ENCODE measurements at regions not wholly inside any gene's neighbourhood (a gene's known extent, or its start where the extent isn't known, plus 50 kb on each side); places are given as distances from the start of the nearest gene placed in this dataset.
"Not testable (repeated sequence)": the region's sequence is repeated elsewhere in the genome, so short reads cannot be mapped to it uniquely, and the experiment has no call there.

DNA sequence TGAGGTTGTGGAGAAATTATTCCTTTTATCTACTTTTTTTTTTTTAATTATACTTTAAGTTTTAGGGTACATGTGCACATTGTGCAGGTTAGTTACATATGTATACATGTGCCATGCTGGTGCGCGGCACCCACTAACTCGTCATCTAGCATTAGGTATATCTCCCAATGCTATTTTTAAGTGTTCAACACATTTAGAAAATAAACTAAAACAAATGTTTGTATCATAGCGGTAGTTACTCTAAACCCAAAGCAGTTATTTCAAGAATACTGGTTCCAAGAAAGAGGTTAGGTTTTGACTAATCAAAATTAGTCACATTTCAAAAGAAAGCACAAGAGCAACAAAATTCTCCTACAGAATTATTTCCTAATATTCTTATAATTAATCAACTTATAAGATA lies 119.5 kb upstream of the SEM1 start:
- not testable (repeated sequence) for DNase-seq

DNA sequence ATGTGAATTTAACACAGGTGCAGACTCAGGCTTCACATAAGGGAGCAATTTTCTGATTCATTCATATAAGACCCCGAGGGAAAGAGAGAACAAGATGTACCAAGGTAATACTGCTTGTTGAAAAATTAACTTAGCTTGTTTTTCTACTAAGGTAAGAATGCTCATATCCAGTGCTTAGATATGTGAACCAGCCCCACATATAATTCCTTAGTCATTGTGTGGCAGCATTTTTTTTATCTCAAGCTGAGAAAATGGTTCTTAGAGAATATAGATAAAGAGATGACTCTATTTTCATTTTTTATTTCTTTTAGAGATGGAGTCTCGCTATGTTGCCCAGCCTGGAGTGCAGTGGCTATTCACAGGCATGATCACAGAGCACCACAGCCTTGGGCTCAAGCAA lies 121.8 kb upstream of the SEM1 start:
- DNase-seq = no peak

DNA sequence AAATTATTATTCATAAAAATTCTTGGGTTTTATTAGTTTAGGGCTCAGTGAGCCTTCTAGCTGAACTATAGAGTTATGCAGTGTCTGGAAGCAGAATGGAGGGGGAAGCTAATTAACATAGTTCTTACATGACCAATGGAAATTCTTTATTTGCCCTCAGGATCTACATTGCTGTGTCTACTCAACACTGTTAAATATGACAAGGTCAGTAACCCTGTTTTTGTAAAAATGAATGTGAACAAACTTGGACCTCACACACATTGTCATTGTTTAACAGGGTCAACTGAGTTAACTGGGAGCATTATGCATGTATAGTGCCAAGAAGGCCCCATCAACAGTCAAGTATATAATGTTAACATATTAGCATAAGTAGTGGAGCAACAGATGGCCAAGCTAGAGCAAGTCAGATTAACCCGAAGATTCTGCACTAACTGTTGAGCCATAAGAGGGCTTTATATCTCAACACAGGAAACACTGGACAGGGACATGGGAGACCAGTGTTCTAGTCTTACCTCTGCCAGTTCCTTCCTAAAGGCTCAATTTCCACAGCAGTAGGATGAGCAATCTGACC lies 122.5 kb upstream of the SEM1 start:
- DNase-seq = no peak

DNA sequence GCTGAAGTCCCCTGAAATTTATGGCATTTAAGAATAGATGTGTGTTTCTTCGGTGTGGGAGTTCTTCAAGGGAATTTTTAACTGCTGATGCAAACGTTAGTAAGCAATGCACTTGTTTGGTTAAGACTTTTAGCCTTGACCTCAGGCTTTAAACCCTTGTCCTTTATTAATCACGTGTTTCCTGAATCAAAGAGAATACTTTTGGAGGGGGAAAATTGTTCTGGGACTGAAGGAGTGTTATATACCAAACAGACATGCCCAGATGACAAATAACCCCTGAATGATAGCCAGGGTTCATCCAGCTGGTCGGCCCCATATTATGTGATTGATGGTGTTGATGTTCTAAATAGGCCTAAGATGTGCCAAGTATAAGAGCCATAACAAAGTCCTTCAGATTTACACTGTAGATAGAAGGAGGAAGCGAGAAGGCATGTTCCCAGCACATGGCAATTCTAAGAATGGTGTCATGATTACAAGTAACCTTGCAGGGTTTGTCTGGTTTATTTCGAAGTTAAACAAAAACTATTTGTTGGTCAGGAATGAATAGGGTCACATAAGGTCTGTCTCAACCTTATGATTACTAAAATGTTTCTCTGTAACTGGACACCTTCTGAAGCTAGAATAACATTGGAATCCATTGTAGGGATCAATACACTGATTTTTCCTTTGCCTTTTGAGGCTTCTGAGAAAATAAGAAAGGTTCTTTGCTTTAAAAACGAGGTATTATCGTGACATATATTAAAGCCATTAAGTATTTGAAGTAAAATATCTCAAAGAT lies 124.2 kb upstream of the SEM1 start:
- peak in 1 of 2 experiments; percentile 59 for DNase-seq

DNA sequence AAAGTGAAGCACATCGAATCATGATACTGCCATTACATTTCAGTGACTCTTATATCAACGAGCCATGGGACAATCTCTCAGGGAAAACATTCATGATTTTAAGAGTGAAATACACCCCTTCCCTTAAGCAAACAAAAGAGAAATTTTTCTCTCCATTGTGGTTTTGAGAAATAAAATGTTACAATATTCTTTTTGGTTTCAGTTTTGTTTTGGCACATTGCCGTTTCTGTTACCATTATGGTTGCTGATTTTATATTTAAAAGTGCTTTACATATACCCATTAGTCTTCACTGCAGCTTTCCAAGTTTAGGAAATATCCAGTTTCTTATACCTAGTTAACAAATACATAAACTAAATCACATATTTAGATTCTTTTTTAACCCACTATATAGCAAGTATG lies 126.8 kb upstream of the SEM1 start:
- DNase-seq = no peak

DNA sequence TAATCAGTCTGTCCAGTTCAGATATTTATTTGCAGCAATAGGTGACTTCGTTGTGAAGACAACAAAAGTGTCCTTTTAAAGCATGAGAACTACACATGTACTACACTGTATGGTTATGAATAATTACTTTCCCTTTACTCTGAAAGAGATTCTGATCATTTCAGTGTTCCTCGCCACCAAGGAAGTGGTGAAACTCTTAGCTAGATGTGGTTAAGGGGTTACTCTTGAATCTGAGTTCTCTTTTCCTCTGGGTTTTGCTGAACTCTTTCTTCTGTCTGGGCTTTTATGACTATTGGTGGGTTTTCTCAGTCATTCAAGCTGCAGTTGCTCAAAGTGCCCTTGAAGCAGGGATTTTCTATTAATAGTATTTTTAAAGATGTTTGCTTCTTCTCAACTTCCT lies 127.9 kb upstream of the SEM1 start:
- no peak for DNase-seq

DNA sequence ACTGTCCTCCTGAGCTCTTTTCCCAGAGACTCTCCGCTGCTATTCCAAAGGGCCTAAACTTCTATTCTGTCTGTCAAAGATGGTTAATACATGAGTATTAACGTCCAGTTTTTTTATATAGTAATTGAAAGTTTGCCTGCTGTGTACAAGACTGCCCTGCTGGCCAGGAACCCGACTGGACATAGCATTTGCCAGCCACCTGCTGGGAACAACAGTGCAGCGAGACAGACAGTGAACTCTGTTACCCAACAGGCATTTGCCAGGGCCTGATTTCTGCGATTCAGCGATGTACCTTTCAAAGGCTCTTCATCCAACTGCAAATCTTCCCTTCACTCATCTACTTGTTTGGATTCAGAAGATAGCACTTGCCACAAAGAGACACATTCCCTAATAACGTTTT lies 128.8 kb upstream of the SEM1 start:
- no peak for DNase-seq

DNA sequence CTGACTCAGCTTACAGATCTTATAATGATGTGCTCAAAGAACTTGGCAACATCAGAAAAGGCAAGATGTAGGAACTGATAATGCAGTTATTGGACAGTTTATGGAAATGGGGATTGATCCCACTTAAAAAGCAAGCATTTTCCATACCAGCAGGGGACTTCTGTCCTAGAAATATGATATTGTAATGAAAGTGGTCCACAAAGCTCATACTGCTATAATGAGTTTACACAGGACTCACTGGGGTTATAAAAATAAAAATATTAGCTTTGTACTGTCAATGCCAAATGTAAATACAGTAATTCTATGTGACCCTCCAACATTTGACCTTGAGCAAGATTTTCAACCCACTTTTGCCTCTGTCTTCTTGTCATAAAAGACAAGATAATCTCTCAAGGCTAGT lies 145.5 kb upstream of the SEM1 start:
- peak; percentile 40 to 76 for DNase-seq

DNA sequence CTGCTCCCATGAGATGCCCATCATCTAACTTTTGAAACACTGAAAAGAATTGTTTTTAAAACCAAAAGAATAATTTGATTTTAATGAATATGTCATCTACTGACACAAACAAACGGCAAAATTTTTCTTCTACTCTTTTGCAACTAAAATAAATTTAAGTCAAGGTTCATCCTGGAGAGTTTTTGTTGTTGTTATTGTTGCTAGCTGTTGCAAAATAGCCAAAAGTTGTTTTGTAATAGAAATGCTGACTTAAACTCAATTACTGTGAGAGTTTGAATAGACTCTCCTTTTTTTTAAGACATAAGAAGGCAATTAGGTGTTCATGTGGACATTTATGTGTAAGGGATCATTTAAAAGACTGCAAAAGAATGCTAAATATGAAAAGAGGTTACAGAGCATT lies 146.0 kb upstream of the SEM1 start:
- DNase-seq = no peak

DNA sequence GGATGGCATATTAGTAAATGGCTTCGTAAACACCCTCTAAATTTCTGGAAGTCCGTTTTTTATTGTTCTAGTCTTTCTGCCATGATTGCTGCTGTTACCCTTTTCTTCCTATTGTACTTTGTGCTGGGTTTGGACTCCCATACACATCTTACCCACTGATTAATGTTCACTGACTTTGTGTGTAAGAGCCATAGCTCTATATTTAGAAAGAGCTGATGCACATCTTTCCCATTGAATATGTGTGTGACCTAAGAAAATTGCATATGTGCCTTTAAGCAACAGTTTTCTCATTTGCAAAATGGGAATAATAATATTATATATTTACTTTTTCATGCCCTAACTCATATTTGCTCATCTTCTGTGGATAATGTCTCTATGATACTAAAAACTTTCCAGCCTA lies 135.8 kb upstream of the DLX6 start:
- DNase-seq = no peak

DNA sequence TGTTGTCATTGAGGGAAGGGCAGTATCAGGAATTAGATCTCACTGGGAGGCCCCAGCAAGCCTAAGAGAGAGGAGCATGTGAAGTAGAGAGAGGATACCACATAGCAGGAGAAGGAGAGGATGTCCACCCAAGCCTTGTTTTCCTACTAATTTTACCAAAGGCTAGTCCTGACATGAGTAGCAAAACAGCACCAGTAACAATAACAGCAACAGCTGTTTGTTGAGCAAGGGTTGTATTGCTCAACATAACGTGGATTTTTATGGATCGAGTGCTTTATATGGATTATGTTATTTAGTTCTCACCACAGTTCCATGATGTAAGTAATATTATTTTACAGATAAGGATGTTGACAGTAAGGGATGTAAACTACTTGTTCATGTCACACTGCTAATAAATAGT lies 135.2 kb upstream of the DLX6 start:
- no peak for DNase-seq

DNA sequence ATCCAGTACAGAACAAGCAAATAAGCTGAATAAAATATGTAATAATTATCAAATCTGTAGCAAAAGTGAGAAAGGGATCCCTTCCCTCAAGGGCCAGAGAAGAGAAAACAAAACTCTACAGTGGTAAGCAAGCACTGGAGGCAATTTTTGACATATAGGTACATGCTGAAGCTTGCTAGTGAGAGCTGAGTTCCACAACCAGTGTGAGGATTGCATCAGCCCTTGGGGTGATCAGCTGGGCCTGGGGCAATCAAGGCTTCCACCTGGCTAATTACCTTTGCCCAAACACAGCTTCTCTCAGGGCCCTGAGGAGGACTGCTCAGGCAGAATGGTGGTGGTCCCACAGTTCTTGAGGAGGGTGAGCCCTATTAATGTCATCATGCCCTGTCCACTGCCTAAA lies 134.4 kb upstream of the DLX6 start:
- peak; percentile 39 to 77 for DNase-seq

DNA sequence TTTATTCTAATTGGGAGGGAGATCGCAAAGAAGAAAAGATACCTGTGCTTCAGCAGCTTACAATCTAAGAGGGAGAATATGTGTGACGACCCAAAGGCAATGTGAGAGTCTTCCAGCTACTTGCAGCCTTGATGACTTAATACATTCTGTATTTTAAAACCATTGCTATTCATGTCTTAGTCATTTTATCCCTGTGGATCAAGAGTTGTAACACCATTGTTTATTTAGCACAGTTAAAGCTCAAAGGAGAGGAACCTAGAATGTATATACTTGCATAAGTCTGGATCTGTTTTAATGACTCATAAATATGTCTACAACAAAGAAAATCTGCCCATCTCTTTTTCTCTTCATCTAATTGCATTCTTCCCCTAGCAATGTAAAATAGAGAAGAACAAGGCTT lies 117.9 kb upstream of the DLX6 start:
- DNase-seq = no peak

DNA sequence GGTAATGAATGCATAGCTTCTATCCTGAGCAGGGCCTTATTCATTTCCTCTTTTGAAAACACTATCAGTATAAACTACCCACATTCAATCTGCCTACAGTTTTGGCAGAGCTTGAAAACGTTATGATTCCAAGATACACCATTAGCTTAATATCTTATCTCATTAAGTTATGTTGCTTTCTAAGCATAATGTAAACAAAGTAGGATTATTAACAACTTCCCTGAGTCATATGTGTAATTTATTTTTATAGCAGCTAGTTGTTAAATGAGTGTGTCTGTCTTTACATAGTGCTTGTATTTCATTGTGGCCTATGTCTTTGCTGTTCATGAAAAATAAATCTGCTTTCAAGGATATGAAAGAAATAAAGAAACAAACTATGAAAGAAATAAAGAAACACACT lies 106.2 kb upstream of the DLX6 start:
- DNase-seq = no peak

DNA sequence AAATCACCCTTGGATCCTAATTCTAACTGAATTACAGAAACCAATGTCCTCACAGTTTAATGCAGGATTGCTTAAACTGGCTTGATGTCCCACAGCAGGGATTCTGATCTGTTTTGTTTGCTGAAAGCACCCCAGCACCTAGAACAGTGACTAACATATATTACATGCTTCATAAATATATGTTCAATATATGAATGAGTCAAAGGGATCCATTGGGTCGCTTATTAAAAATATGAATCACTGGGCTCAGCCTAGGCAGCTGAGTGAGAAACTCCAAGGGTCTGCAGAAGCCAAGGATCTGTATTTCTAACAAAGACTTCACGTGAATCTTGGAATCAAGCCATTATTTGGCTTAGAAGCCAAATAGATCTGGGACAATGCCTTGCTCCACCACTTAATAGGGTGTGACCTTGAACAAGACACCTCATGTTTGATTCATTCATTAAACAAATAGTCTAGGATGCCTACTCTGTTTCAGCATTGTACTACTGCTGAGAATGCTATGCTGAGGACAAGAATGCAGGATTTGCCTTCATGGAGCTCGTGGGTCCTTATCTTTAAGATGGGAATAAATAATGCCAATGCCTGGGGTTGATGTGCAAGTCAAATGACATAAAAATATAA lies 103.4 kb upstream of the DLX6 start:
- DNase-seq = no peak

DNA sequence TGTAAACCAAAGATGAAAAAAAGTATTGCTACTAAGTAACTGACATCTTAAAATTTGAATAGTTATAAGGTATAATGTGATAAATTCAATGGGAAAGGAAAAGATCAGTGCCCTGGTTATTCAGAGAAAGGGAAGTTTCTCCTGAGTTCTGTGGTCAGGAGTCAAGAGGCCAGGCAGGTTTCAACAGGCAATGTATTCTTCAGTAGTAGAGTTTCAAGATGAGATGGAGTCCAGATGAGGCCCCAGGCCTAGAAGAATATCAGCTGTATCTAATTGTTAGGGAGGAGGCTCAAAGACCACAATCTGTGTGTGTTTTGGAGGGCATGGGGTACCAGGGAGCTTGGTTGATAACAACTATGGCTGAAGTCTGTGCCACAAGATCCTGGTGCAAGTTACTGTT lies 101.4 kb upstream of the DLX6 start:
- DNase-seq = no peak

DNA sequence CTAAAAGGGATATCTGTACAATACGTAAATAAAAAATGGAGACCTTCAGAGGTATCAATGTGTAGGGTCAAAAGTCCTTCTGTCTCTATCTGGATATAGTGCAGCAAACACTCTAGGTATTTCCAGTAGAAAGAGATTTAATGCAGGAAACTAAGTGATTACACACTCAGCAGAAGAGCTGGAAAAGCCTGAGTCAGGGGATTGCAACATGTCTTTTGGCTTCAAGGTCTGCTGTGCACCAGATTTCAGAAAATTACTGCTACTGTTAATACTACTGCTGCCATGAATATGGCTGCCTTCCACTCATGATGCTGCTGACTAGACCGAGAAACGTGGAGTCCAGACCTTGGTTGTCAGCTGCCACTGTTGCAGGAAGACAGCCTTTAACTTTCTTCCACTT lies 94.9 kb upstream of the DLX6 start:
- DNase-seq = no peak

DNA sequence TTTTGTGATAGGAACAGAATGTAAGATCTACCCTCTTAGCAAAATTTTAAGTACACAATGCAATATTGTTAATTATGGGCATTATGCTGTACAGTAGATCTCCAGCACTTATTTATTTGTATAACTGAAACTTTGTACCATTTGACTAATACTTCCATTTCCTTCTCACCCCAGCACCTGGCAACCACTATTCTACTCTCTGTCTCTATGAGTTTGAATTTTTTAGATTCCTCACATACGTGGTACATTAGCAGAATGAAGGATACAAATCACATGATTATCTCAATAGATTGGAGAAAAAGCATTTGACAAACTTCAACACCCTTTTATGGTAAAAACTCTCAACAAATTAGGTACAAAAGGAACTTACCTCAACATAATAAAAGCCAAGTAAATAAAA lies 90.3 kb upstream of the DLX6 start:
- DNase-seq = no peak

DNA sequence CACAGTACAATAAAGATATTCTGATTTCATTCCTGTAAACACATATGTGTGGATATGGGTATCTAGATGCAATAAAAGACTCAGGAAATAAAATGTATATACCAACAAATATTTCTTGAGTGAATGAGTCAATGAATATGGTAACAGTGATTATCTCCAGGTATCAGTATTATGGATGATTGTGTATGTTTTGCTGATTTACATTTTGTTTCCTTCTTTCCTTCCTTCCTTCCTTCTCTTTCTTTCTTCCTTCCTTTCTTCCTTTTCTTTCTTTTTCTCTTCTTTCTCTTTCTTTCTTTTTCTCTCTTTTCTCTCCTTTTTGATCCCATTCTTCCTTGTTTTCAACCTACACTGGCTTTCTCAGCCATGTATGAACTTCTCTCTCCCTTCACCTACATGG lies 85.3 kb upstream of the DLX6 start:
- DNase-seq = no peak

DNA sequence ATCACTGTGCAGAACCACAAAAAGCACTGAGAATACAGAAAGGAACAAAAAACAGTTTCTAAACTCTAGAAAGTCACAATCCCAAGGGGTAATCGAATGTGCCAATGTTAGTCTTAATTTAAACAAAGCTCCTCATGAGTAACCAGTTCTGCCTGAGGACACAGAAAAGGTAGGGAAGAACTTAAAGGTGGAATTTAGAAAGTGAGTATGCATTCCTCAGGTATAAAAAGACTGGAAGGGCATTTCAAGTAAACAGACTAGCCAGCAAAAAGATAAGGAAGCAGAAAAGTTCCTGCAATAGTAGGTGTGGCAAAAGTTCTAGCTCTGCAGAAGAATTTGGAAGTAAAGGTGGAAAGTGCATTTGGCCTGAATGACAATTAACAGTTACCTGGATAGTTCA lies 84.6 kb upstream of the DLX6 start:
- DNase-seq = no peak

DNA sequence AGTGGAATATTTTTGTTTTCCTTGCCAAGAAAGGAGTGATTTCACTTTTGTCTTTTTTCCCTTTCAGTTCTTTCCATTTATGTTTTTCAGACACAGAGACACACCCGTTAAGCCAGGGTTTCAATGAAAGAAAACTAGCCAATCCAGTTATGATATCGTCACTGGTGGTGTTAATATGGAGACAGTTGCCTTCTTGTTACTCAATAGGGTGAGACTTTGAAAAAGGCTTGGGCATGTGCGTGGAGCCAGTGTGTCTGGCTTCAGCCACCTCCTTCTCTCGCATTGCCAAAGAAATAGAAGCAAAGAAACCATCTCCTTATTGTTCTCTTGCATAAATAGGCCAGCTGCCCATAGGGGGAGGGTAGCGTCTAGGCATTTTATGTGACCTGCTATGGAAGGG lies 84.1 kb upstream of the DLX6 start:
- DNase-seq = no peak

DNA sequence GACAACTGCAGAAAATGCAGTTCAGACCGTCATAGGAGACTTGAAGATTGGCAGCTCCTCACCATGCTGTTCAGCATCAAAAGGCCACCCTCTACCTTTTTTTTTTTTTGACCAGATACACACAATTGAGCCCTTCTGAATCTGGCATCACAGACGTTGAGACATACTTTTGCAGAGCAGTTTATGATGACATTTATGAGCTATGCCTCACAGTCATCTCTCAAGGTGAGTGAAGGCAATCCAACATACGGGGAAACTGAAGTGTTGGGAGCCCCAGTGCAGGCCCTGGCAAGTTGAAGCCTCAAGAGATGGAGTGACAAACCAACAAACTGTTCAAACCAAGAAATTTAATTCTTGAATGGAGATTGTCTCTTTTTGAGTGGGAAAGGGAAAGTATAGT lies 83.6 kb upstream of the DLX6 start:
- DNase-seq = no peak

DNA sequence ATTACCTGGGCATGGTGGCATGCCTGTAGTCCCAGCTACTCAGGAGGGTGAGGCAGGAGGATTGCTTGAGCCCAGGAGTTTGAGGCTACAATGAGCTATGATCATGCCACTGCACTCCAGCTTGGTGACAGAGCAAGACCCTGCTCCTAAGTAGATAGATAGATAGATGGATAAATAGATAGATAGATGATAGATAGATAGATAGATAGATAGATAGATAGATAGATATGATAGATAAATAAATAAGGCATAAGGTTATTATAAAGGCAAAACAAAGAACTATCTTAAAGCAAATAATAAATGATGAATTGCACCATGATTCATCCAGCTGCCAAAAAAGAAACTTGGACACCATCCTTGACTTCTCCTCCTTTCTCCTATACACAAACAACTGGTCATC lies 82.0 kb upstream of the DLX6 start:
- DNase-seq = not testable (repeated sequence)

DNA sequence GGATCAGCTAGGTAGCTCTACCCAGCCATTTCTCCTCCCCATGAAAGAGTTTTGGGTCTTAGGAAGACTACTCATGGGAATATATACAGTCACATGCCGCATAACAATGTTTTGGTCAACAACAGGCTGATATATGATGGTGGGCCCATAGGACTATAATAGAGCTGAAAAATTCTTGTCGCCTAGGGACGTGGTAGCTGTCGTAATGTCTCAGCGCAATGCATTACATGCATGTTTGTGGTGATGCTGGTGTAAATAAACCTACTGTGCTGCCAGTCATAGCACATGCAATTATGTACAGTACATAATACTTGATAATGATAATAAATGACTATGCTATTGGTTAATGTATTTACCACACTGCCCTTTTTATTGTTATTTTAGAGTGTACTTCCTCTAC lies 78.2 kb upstream of the DLX6 start:
- no peak for DNase-seq

DNA sequence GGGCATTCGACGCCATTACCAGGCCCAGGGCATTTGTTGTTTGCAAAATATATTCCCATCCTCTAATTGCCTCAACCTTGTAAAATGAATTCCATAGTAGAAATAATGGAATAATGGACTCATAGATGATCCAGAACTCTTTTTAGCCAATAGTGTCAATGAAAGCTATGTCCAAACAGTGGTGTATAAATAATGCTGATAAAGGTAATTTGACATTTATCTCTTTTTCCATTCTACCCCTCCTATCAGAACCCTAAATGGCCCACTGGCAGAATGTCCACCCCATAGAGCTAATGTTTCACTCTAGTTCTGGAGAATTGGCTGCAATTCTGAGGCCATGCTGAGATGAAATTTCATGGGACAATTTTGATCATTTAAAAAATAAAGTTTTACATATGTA lies 76.4 kb upstream of the DLX6 start:
- DNase-seq = no peak

All from NCI-H1930 (cell line).